ENCODE measurements at regions not wholly inside any gene's neighbourhood (a gene's known extent, or its start where the extent isn't known, plus 50 kb on each side); places are given as distances from the start of the nearest gene placed in this dataset.

- TF ChIP-seq, protein P1, sequence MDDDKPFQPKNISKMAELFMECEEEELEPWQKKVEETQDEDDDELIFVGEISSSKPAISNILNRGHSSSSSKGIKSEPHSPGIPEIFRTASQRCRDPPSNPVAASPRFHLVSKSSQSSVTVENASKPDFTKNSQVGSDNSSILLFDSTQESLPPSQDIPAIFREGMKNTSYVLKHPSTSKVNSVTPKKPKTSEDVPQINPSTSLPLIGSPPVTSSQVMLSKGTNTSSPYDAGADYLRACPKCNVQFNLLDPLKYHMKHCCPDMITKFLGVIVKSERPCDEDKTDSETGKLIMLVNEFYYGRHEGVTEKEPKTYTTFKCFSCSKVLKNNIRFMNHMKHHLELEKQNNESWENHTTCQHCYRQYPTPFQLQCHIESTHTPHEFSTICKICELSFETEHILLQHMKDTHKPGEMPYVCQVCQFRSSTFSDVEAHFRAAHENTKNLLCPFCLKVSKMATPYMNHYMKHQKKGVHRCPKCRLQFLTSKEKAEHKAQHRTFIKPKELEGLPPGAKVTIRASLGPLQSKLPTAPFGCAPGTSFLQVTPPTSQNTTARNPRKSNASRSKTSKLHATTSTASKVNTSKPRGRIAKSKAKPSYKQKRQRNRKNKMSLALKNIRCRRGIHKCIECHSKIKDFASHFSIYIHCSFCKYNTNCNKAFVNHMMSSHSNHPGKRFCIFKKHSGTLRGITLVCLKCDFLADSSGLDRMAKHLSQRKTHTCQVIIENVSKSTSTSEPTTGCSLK (tag by site-specific recombination; IDR thresholded peaks at IDR 0.05): no peak
- TF ChIP-seq ZBTB1 (tag by site-specific recombination; IDR thresholded peaks at IDR 0.05): no peak
- TF ChIP-seq ZNF26 (tag by site-specific recombination; IDR thresholded peaks at IDR 0.05): no peak
- TF ChIP-seq TCF7L2 (IDR thresholded peaks at IDR 0.05; ENCODE audit: borderline replicate concordance, low read depth, low read length): no peak
- TF ChIP-seq ZNF211 (tag by site-specific recombination; IDR thresholded peaks at IDR 0.05; ENCODE audit: low read depth): no peak
- TF ChIP-seq ZNF777 (tag by site-specific recombination; IDR thresholded peaks at IDR 0.05; ENCODE audit: borderline replicate concordance): no peak
- TF ChIP-seq ZNF558 (tag by site-specific recombination; IDR thresholded peaks at IDR 0.05): no peak
- TF ChIP-seq ZNF561 (tag by site-specific recombination; IDR thresholded peaks at IDR 0.05; ENCODE audit: borderline replicate concordance): no peak
- TF ChIP-seq, protein P2, sequence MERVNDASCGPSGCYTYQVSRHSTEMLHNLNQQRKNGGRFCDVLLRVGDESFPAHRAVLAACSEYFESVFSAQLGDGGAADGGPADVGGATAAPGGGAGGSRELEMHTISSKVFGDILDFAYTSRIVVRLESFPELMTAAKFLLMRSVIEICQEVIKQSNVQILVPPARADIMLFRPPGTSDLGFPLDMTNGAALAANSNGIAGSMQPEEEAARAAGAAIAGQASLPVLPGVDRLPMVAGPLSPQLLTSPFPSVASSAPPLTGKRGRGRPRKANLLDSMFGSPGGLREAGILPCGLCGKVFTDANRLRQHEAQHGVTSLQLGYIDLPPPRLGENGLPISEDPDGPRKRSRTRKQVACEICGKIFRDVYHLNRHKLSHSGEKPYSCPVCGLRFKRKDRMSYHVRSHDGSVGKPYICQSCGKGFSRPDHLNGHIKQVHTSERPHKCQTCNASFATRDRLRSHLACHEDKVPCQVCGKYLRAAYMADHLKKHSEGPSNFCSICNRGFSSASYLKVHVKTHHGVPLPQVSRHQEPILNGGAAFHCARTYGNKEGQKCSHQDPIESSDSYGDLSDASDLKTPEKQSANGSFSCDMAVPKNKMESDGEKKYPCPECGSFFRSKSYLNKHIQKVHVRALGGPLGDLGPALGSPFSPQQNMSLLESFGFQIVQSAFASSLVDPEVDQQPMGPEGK (tag by site-specific recombination; IDR thresholded peaks at IDR 0.05): no peak
- no peak for TF ChIP-seq ZNF366 (tag by site-specific recombination; conservative IDR thresholded peaks at IDR 0.05)
- TF ChIP-seq ZNF645 (tag by site-specific recombination; IDR thresholded peaks at IDR 0.05): no peak
Measured at GRCh38 chr4:115233600-115233999, 120.2 kb upstream of the NDST4 start (continued).

- Histone ChIP-seq H3K27ac (ENCODE audit: extremely low read depth, low read depth, low read length) (no peak overlapping the region), H3K36me3 (ENCODE audit: control insufficient read depth in 2 of 2, insufficient read depth in 1 of 2, low read length in 2 of 2) (no peaks in the 10 kb centered on the region), H3K4me1 (ENCODE audit: control insufficient read depth, insufficient read depth, low read length) (no peaks in the 10 kb centered on the region), H3K4me3 (ENCODE audit: low read depth, low read length) (no peak overlapping the region), H3K9me3 (ENCODE audit: control insufficient read depth, insufficient read depth, low read depth, low read length) (no peaks in the 10 kb centered on the region)
- no peak for TF ChIP-seq GFI1B (tag by site-specific recombination; IDR thresholded peaks at IDR 0.05)
- no peak for TF ChIP-seq ZNF202 (tag by site-specific recombination; IDR thresholded peaks at IDR 0.05; ENCODE audit: borderline replicate concordance)
- no peak for TF ChIP-seq OSR2 (tag by site-specific recombination; IDR thresholded peaks at IDR 0.05)
- no peak for TF ChIP-seq ZNF549 (tag by site-specific recombination; IDR thresholded peaks at IDR 0.05)
- TF ChIP-seq, protein P3, sequence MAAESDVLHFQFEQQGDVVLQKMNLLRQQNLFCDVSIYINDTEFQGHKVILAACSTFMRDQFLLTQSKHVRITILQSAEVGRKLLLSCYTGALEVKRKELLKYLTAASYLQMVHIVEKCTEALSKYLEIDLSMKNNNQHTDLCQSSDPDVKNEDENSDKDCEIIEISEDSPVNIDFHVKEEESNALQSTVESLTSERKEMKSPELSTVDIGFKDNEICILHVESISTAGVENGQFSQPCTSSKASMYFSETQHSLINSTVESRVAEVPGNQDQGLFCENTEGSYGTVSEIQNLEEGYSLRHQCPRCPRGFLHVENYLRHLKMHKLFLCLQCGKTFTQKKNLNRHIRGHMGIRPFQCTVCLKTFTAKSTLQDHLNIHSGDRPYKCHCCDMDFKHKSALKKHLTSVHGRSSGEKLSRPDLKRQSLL (tag by site-specific recombination; IDR thresholded peaks at IDR 0.05): no peak
- no peak for TF ChIP-seq ZNF394 (tag by site-specific recombination; IDR thresholded peaks at IDR 0.05; ENCODE audit: borderline replicate concordance)
- no peak for TF ChIP-seq ZBTB49 (tag by site-specific recombination; IDR thresholded peaks at IDR 0.05; ENCODE audit: low read depth)
- no peak for TF ChIP-seq ZNF169 (tag by site-specific recombination; IDR thresholded peaks at IDR 0.05)
- TF ChIP-seq ZNF18 (tag by site-specific recombination; IDR thresholded peaks at IDR 0.05): no peak
- TF ChIP-seq IKZF3 (tag by site-specific recombination; IDR thresholded peaks at IDR 0.05): no peak
- TF ChIP-seq ZNF670 (tag by site-specific recombination; IDR thresholded peaks at IDR 0.05; ENCODE audit: low read depth): no peak
- no peak for TF ChIP-seq ZNF133 (tag by site-specific recombination; IDR thresholded peaks at IDR 0.05)
- ChIA-PET POLR2A (no interaction called here), CTCF (no interaction called here)
Measured at GRCh38 chr4:115229873-115230272, 116.5 kb upstream of the NDST4 start.
